ENCODE measurements at regions not wholly inside any gene's neighbourhood (a gene's known extent, or its start where the extent isn't known, plus 50 kb on each side); places are given as distances from the start of the nearest gene placed in this dataset.

- Mint-ChIP-seq H3K4me1 (ENCODE audit: low read depth) (no peaks in the 10 kb centered on the region), H3K4me3 (no peak overlapping the region), H3K9me3 (peaks cover 6 to 13% of the 10 kb centered on the region in 2 donors), H3K27ac (no peak overlapping the region), H3K36me3 (ENCODE audit: insufficient read depth in 2 of 2) (peaks cover 1 to 3% of the 10 kb centered on the region in 2 donors), H3K27me3 (ENCODE audit: low read depth) (no peaks in the 10 kb centered on the region)
- no peak for ATAC-seq (replicated peaks in 1 of 2)
- no peak for DNase-seq
Observed at GRCh38 chr2:81747481-81748070, 1443.0 kb upstream of the LRRTM1 start.

GRCh38 chr2:81739966-81740365, 1435.4 kb upstream of the LRRTM1 start:
- Mint-ChIP-seq H3K4me1 (ENCODE audit: low read depth) (no peaks in the 10 kb centered on the region), H3K9me3 (peaks cover 4 to 8% of the 10 kb centered on the region in 2 donors), H3K27ac (no peak overlapping the region), H3K27me3 (ENCODE audit: low read depth) (no peaks in the 10 kb centered on the region), H3K4me3 (no peak overlapping the region), H3K36me3 (ENCODE audit: insufficient read depth in 2 of 2) (peaks cover 1 to 3% of the 10 kb centered on the region in 2 donors)
- DNase-seq (no peak), ATAC-seq (replicated peaks in 1 of 2) (no peak)

GRCh38 chr2:81734981-81735380, 1430.4 kb upstream of the LRRTM1 start:
- Mint-ChIP-seq H3K27me3 (ENCODE audit: low read depth) (no peaks in the 10 kb centered on the region), H3K9me3 (peaks cover 7 to 8% of the 10 kb centered on the region in 2 donors), H3K36me3 (ENCODE audit: insufficient read depth in 2 of 2) (peaks cover 0 to 2% of the 10 kb centered on the region in 2 donors), H3K27ac (no peak overlapping the region), H3K4me1 (ENCODE audit: low read depth) (no peaks in the 10 kb centered on the region), H3K4me3 (no peak overlapping the region)
- DNase-seq (no peak), ATAC-seq (replicated peaks in 1 of 2) (no peak)

GRCh38 chr2:81714817-81715216, 1410.3 kb upstream of the LRRTM1 start:
- Mint-ChIP-seq H3K4me3 (no peak overlapping the region), H3K27ac (no peak overlapping the region), H3K4me1 (ENCODE audit: low read depth) (no peaks in the 10 kb centered on the region), H3K36me3 (ENCODE audit: insufficient read depth in 2 of 2) (peaks cover 0 to 1% of the 10 kb centered on the region in 2 donors), H3K27me3 (ENCODE audit: low read depth) (no peaks in the 10 kb centered on the region), H3K9me3 (peaks cover 10 to 18% of the 10 kb centered on the region in 2 donors)
- no peak for DNase-seq
- no peak for ATAC-seq (replicated peaks in 1 of 2)

- H3K27ac Mint-ChIP-seq: no peak overlapping the region
- H3K36me3 Mint-ChIP-seq (ENCODE audit: insufficient read depth in 2 of 2): no peaks in the 10 kb centered on the region
- H3K27me3 Mint-ChIP-seq (ENCODE audit: low read depth): no peaks in the 10 kb centered on the region
Observed at GRCh38 chr2:81706856-81707255, 1402.3 kb upstream of the LRRTM1 start.

GRCh38 chr2:81703831-81704230, 1399.3 kb upstream of the LRRTM1 start:
- no peak for ATAC-seq (replicated peaks in 1 of 2)
- Mint-ChIP-seq H3K4me1 (ENCODE audit: low read depth) (no peaks in the 10 kb centered on the region), H3K27ac (no peak overlapping the region), H3K27me3 (ENCODE audit: low read depth) (no peaks in the 10 kb centered on the region), H3K4me3 (no peak overlapping the region), H3K36me3 (ENCODE audit: insufficient read depth in 2 of 2) (no peaks in the 10 kb centered on the region), H3K9me3 (peaks cover 4% of the 10 kb centered on the region in 2 donors)
- no peak for DNase-seq

More at GRCh38 chr2:81706856-81707255, 1402.3 kb upstream of the LRRTM1 start:
- H3K4me1 Mint-ChIP-seq (ENCODE audit: low read depth): no peaks in the 10 kb centered on the region
- ATAC-seq (replicated peaks in 1 of 2) (no peak), DNase-seq (no peak)
- peaks cover 4 to 13% of the 10 kb centered on the region in 2 donors for H3K9me3 Mint-ChIP-seq
- H3K4me3 Mint-ChIP-seq: no peak overlapping the region

- Mint-ChIP-seq H3K27ac (no peak overlapping the region), H3K4me3 (no peak overlapping the region), H3K36me3 (ENCODE audit: insufficient read depth in 2 of 2) (no peaks in the 10 kb centered on the region), H3K4me1 (ENCODE audit: low read depth) (no peaks in the 10 kb centered on the region), H3K27me3 (ENCODE audit: low read depth) (no peaks in the 10 kb centered on the region), H3K9me3 (peaks cover 7 to 12% of the 10 kb centered on the region in 2 donors)
- DNase-seq: no peak
- ATAC-seq (replicated peaks in 1 of 2): no peak
Observed at GRCh38 chr2:81692566-81692965, 1388.0 kb upstream of the LRRTM1 start.

- no peak overlapping the region for H3K4me3 Mint-ChIP-seq
- H3K4me1 Mint-ChIP-seq (ENCODE audit: low read depth): no peaks in the 10 kb centered on the region
- no peaks in the 10 kb centered on the region for H3K27me3 Mint-ChIP-seq (ENCODE audit: low read depth)
- ATAC-seq (replicated peaks in 1 of 2): no peak
- no peak overlapping the region for H3K27ac Mint-ChIP-seq
- no peaks in the 10 kb centered on the region for H3K36me3 Mint-ChIP-seq (ENCODE audit: insufficient read depth in 2 of 2)
- H3K9me3 Mint-ChIP-seq: peaks cover 1 to 3% of the 10 kb centered on the region in 2 donors
- no peak for DNase-seq
Observed at GRCh38 chr2:81675641-81676040, 1371.1 kb upstream of the LRRTM1 start.

- DNase-seq: no peak
- no peaks in the 10 kb centered on the region for H3K4me1 Mint-ChIP-seq (ENCODE audit: low read depth)
Observed at GRCh38 chr2:81672923-81673322, 1368.4 kb upstream of the LRRTM1 start.

GRCh38 chr2:81672516-81672915, 1368.0 kb upstream of the LRRTM1 start:
- Mint-ChIP-seq H3K9me3 (peaks cover 1 to 2% of the 10 kb centered on the region in 2 donors), H3K27ac (no peak overlapping the region), H3K27me3 (ENCODE audit: low read depth) (no peaks in the 10 kb centered on the region), H3K4me3 (no peak overlapping the region), H3K4me1 (ENCODE audit: low read depth) (no peaks in the 10 kb centered on the region), H3K36me3 (ENCODE audit: insufficient read depth in 2 of 2) (no peaks in the 10 kb centered on the region)
- DNase-seq: no peak
- ATAC-seq (replicated peaks in 1 of 2): no peak

More at GRCh38 chr2:81672923-81673322, 1368.4 kb upstream of the LRRTM1 start:
- Mint-ChIP-seq H3K27me3 (ENCODE audit: low read depth) (no peaks in the 10 kb centered on the region), H3K36me3 (ENCODE audit: insufficient read depth in 2 of 2) (no peaks in the 10 kb centered on the region), H3K4me3 (no peak overlapping the region), H3K9me3 (peaks cover under 1 to 2% of the 10 kb centered on the region in 2 donors), H3K27ac (no peak overlapping the region)
- ATAC-seq (replicated peaks in 1 of 2): no peak

GRCh38 chr2:81670885-81671284, 1366.3 kb upstream of the LRRTM1 start:
- H3K36me3 Mint-ChIP-seq (ENCODE audit: insufficient read depth in 2 of 2): no peaks in the 10 kb centered on the region

GRCh38 chr2:81661081-81661480, 1356.5 kb upstream of the LRRTM1 start:
- H3K4me1 Mint-ChIP-seq (ENCODE audit: low read depth): no peaks in the 10 kb centered on the region
- H3K27ac Mint-ChIP-seq: no peak overlapping the region
- ATAC-seq (replicated peaks in 1 of 2) (no peak), DNase-seq (no peak)
- H3K9me3 Mint-ChIP-seq: peaks cover 7 to 13% of the 10 kb centered on the region in 2 donors
- no peaks in the 10 kb centered on the region for H3K27me3 Mint-ChIP-seq (ENCODE audit: low read depth)
- H3K36me3 Mint-ChIP-seq (ENCODE audit: insufficient read depth in 2 of 2): peaks cover 4 to 9% of the 10 kb centered on the region in 2 donors
- H3K4me3 Mint-ChIP-seq: no peak overlapping the region

More at GRCh38 chr2:81670885-81671284, 1366.3 kb upstream of the LRRTM1 start:
- Mint-ChIP-seq H3K4me3 (no peak overlapping the region), H3K4me1 (ENCODE audit: low read depth) (no peaks in the 10 kb centered on the region), H3K27ac (no peak overlapping the region), H3K27me3 (ENCODE audit: low read depth) (no peaks in the 10 kb centered on the region), H3K9me3 (peaks cover 2 to 3% of the 10 kb centered on the region in 2 donors)
- DNase-seq: no peak
- ATAC-seq (replicated peaks in 1 of 2): no peak

GRCh38 chr2:81658227-81658626, 1353.7 kb upstream of the LRRTM1 start:
- H3K9me3 Mint-ChIP-seq: peaks cover 5 to 15% of the 10 kb centered on the region in 2 donors
- no peak overlapping the region for H3K4me3 Mint-ChIP-seq
- H3K4me1 Mint-ChIP-seq (ENCODE audit: low read depth): no peaks in the 10 kb centered on the region
- no peaks in the 10 kb centered on the region for H3K27me3 Mint-ChIP-seq (ENCODE audit: low read depth)
- ATAC-seq (replicated peaks in 1 of 2) (peak in 1 of 2 donors; percentile 56), DNase-seq (peak; percentile 4 to 7)
- H3K36me3 Mint-ChIP-seq (ENCODE audit: insufficient read depth in 2 of 2): peaks cover 5 to 9% of the 10 kb centered on the region in 2 donors
- H3K27ac Mint-ChIP-seq: no peak overlapping the region
